ENCODE measurements at regions not wholly inside any gene's neighbourhood (a gene's known extent, or its start where the extent isn't known, plus 50 kb on each side); places are given as distances from the start of the nearest gene placed in this dataset.
A peak's percentile ranks its signal among the peaks of the same experiment; 100 is the strongest.
"Not testable (repeated sequence)": the region's sequence is repeated elsewhere in the genome, so short reads cannot be mapped to it uniquely, and the experiment has no call there.

- TF ChIP-seq CTCF (conservative IDR thresholded peaks at IDR 0.05; ENCODE audit: low read depth, low read length) = no peak
- H3K4me3 ChIP-seq (ENCODE audit: low read depth, low read length) = no peak overlapping the region
- DNase-seq (ENCODE audit: low read depth) = peak; percentile 75
Measured at GRCh38 chr1:91604632-91605031, 104.0 kb downstream of the CDC7 start.

- TF ChIP-seq CTCF (conservative IDR thresholded peaks at IDR 0.05; ENCODE audit: low read depth, low read length) = no peak
- no peak for DNase-seq (ENCODE audit: low read depth)
- no peak overlapping the region for H3K4me3 ChIP-seq (ENCODE audit: low read depth, low read length)
Measured at GRCh38 chr1:91605566-91605965, 104.9 kb downstream of the CDC7 start.

GRCh38 chr1:91606546-91607078, 106.0 kb downstream of the CDC7 start:
- H3K4me3 ChIP-seq (ENCODE audit: low read depth, low read length) = no peak overlapping the region
- no peak for DNase-seq (ENCODE audit: low read depth)
- no peak for TF ChIP-seq CTCF (conservative IDR thresholded peaks at IDR 0.05; ENCODE audit: low read depth, low read length)

GRCh38 chr1:91607686-91608085, 107.0 kb downstream of the CDC7 start:
- not testable (repeated sequence) for DNase-seq (ENCODE audit: low read depth); H3K4me3 ChIP-seq (ENCODE audit: low read depth, low read length)

- no peak for TF ChIP-seq CTCF (conservative IDR thresholded peaks at IDR 0.05; ENCODE audit: low read depth, low read length)
- DNase-seq (ENCODE audit: low read depth) = peak; percentile 39
- no peak overlapping the region for H3K4me3 ChIP-seq (ENCODE audit: low read depth, low read length)
Measured at GRCh38 chr1:91608876-91609275, 108.2 kb downstream of the CDC7 start.

- no peak for TF ChIP-seq CTCF (conservative IDR thresholded peaks at IDR 0.05; ENCODE audit: low read depth, low read length)
- no peak overlapping the region for H3K4me3 ChIP-seq (ENCODE audit: low read depth, low read length)
- DNase-seq (ENCODE audit: low read depth) = no peak
Measured at GRCh38 chr1:91609551-91609950, 108.9 kb downstream of the CDC7 start.

- TF ChIP-seq CTCF (conservative IDR thresholded peaks at IDR 0.05; ENCODE audit: low read depth, low read length) = no peak
- DNase-seq (ENCODE audit: low read depth) = no peak
- no peak overlapping the region for H3K4me3 ChIP-seq (ENCODE audit: low read depth, low read length)
Measured at GRCh38 chr1:91610102-91610501, 109.5 kb downstream of the CDC7 start.

All from choroid plexus epithelial cell (primary cell).